NCI-H748 (cell line): ENCODE measurements at regions not wholly inside any gene's neighbourhood (a gene's known extent, or its start where the extent isn't known, plus 50 kb on each side); places are given as distances from the start of the nearest gene placed in this dataset.
A peak's percentile ranks its signal among the peaks of the same experiment; 100 is the strongest.

Experiments
- DNase-seq: peaks from one replicate; lab custom pipeline; 2025; ENCODE audit not compliant: unreplicated experiment; lab: John Stamatoyannopoulos, UW

DNA sequence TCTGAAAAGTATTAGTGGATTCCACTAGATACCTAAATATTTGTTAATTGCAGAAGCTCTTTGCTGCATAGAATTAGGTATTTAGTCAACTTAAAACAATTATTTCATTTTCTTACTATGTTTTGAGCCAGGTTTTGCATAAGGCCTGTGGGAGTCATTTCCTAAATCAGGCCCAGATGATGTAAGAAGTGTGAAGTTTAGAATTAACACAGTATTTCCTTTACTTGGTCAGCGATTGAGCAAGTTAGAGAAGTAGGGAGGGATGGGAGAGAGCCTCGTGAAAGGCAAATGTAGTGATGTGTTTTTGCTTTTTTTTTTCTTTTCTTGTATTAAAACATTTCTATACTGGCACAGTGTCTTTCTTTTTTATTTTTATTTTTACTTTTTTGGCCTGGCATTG is 711.1 kb downstream of the HDGFL1 start:
- no peak for DNase-seq

DNA sequence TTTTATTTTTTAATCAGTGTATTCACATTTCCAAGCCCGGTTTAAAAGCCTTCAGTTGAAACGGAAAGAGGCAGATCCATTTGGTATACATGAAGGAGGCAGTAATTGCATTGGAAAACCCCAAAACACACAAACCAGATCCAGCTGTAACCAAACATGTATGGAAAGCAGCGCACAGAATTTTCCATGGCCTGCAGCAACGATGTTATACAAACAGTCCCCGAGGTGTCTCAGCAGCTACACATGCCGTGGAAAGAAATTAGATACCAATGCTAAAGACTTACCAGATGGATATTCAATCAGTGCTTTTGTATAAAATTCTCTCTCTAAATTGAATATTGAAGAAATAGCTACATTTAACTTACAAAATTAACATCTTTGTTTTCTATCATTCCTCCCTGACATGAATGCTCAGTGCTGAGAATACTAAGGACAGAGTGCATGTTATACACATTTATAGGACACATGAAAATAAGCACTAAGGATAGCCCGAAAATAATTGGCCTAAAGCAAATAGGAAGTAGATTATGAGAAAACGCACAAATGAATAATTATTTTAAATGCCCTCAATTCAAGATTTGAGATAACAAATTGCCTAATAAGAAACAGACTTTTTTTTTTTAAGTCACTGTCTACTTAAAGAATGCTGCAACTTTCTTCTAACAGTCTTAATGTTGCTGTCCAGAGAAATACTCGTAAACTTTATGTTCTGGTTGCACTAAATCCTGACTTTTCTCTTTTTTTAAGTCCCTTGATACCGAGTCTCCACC is 713.1 kb downstream of the HDGFL1 start:
- DNase-seq = no peak

DNA sequence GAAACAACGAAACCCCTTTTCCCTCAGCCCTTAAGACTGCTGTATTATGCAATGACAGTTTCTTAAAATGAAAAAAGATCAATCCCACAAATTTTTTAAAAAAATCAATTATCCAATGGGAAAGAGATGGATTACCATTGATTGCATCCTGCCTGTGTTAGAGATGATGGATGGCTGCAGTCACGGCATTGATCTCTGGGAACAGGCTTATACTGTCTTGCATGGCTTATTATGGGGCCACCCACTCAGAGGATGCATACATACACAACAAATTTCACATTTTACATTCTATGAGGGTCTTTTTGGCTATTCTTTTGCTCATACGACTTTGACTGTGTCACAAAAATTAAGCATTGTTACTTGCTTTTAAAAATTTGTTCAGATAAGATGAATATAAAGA is 724.3 kb downstream of the HDGFL1 start:
- DNase-seq = no peak

DNA sequence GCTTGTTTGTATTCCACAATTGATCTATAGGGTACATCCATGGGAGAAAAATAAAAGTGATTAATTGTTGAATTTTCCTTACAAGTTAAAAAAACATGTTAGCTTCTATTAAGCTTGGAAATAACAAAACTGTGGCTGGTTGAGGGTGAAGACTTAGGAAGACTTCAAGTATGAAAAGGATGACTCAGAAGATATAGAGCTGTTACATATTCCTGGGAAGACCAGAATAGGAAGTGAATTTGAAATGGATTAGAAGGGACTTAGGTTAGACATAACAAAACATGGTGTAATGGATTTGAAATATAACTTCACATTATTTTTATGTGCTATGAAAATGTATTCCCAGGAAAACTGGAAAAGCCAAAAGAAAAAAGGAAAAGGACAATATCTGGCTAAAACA is 732.2 kb downstream of the HDGFL1 start:
- no peak for DNase-seq

DNA sequence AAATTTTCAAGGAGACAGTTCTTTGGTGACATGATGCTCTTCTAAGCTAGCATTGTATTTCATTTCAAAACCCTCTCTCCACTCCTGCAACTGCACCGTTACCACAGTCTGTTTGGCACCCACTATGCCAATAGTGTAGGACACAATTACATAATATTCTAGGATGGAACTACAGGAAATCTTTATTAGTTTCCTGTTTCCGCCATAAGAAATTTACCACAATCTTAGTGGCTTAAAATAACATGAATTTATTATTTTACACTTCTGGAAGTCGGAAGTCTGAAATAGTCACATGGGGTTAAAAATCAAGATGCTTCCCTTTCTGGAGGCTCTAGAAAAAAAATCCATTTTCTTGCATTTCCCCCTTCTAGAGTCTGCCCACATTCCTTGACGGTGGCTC is 733.1 kb downstream of the HDGFL1 start:
- no peak for DNase-seq

DNA sequence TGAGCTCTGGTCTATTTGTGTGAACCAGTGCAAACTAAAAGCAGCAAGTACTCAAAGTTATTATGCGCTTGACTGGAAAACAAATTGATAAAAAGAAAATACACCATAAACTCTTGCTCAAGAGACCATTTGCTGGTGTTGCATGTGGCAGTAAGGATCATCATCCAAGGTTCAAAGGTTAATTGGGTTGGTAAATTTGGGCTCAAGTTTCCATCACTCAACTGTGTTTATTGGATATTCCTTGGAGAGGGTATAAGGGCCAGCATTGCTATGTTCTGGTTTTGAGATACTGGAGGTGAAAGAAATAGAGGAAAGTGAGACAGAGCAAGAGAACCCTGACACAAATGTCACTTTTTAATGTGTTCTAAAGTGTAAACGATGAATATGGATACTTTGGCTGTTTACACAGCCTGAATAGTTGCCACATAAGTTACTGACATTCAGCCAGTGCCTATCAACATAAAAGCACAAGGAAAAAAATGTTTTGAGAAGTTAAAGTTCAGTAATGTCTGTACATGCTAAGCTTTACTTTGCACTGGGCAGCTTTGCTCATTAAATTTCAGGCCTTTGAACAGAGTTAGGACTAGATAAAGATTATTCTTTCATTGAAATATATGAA is 736.1 kb downstream of the HDGFL1 start:
- peak; percentile 67 for DNase-seq

DNA sequence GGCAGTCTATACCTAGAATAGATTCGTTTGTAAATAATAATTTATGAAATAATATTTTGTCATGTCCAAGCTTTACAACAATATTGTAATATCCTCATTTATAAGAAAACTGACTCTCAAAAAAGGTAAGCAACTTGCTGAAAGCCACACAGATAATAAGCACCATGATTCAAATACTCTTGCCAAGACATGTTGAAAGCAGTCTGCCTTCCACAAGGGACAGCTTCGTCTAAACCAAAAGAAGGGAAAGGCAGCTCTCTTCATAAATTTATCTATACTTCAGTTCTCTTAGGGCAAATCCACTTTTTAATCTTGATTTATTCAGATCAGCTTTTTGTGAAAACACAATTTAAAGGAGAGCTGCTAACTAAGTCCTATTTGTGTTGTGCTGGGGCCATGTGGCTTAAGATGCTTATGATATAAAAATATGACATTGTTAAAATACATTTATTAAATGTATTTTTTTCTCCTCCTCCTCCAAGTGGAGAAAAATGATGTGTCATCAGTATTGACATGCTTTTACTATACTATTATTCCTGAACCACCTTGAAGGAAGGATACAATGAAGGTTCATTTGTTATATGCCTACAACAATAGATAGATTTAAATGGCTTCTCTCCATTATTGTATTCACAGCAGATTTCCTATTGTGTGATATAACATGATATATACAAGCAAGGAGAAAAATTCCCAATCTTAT is 737.0 kb downstream of the HDGFL1 start:
- no peak for DNase-seq

DNA sequence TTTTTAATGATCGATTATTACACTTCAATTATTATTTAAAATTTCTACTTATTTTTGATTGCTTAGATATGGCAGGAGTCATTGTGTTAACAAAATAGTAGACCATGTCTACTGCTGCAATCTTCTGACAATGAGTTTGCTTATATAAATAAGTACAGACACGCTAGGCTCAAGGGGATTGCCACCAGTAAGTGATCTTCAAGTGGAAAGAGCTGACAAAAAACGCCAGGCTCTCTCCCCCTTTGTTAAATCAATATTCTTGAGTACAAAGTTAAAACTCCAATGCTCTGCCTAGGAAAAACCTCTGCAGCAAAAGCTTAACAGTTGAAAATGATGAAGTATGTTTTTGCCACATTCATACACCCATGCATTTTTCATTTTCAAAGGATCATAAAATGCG is 738.1 kb downstream of the HDGFL1 start:
- no peak for DNase-seq

DNA sequence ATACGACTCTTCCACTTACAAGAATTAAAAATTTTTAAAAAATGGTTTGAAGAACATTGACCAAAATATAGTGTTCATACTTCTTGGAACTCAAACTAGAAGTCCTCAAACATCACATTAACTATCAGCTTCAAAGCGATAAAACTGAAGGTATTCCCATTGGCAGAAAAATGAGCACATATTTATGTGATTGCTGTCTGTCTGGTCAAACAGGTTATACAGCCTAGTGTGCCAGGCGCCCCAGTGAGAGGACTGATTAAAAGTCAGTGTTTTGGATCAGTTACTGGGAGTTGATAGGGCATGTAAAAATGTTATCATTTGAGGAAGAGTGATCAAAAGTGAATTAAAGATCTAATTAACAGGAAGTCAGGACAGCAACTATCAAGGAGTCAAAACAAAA is 738.8 kb downstream of the HDGFL1 start:
- peak; percentile 11 for DNase-seq

DNA sequence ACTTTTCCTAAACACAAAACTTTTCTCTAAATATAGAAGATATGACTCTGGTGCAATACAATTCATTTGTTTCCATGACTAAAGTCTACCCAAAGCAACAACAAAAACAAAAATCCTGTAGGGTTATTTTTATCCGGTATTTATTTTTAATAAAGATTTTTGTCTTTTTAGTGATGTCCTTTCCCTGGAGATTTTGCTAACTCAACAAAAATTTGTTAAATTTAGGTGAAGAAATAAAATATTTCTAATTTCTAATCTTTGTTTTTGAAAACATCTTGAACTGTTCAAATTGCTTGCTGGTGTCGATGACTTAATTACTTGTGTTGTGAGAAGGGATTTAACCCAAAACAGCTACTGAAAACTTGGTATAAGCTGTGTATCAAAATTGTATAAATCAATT is 741.8 kb downstream of the HDGFL1 start:
- DNase-seq = no peak

DNA sequence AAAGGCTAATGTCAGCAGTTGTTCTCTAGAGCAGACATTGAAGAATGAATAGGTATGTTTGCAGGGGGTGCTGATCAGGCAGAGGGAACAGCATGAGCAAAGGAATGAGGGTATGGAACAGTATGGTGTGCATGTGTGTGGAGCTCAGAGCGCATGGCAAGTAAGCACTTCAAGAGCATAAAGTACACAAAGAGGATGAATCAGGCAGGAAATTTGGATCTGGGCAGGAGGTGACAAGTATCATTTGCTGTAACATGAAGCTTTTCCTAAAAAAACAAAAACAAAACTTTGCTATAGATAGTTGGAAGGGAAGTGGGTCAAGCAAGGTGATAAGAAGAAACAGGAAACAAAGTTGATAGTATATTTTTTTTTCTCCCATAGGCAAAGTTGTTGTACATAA is 746.8 kb downstream of the HDGFL1 start:
- DNase-seq = no peak

DNA sequence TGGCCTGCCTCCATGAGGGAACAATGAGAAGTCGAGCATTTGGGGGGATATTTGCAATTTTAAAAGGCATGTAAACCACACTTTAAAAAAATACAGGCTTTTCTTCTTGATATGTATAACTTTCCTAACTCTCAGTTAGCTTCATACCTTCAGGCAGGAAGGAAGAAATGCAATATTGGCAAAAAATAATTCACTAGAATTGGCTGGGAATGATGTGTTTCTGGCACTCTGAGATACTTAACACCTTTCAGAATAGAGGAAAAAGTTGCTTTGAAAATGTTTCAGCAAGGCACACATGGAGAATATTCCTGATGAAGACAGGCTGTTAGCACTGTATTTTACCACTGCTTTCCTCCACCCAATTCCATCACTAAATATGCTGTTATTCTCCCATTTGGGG is 747.6 kb downstream of the HDGFL1 start:
- no peak for DNase-seq

DNA sequence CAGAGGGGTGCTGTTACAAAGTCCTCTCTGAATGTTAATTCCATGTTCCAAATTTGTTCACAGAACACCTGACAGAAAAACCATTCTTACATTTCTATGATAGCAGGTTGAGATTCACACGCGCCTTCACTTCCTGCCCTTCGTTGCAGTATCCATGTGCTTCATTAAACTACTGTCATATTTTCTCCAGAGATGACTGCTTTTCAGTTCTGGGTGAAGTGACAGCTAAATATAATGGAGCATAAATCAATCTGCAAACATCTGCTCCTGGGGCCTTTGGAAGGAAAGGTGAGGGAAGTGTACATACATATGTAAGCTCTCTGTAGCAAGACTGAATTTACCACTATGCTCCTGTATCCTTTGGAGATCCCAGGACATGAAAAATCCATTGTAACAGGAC is 750.2 kb downstream of the HDGFL1 start:
- no peak for DNase-seq

DNA sequence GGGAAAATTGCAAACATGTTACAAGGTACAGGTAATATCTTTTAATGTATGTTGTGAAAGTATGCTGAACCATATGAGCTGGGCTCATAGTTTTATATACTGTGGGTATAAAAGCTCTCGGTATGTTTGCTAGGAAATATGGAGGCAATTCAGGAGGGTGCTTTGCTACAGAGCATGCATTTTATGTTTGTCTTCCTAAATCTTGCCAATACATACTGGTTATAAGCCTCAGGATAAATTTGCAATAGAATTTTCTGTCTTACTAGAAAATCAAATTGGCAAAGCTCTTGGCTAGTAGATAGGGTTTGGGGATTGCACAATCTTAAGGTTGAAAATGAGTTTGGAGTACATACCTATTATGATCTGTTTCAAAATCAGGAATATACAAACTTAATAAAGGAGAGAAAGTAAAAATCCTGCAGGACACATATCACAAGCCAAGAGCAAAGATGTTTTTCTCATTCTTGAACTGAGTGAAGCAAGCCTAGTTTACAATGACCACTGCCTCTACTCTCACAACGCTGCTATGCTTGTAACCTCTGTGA is 751.2 kb downstream of the HDGFL1 start:
- no peak for DNase-seq

DNA sequence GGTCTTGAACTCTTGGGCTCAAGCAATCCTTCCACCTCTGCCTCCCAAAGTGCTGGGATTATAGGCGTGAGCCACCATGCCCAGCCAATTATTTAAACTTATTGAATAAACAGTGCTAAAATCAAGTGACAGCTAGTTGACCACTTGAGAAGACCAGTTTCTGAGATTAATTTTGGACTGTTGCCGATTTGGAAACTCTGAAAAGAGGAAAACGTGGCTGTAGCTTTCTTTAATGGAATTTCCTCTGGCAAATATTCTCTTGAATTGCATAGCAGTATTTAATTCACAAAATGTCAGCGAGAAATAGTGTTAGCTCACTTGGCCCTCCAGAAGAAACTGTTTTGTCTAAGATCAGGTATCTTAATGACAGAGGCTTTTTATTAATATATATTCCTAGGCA is 754.5 kb downstream of the HDGFL1 start:
- no peak for DNase-seq

DNA sequence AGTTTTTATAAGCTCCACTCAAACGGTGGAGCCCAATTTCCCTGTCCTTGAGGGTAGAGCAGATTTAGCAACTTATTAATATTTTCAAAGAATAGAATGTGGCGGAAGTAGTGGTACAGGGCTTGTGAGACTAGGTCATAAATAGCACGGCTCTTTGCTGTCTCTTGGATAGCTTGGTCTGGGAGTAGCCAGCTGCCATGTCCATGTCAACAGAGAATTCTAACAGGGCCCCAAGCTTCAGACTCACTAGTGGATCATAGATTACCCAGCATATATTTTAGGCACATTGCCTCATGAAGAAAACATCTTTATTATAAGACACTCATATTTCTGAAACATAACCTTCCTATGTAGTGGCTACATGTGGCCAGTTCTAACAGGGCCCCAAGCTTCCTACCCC is 755.7 kb downstream of the HDGFL1 start:
- no peak for DNase-seq

DNA sequence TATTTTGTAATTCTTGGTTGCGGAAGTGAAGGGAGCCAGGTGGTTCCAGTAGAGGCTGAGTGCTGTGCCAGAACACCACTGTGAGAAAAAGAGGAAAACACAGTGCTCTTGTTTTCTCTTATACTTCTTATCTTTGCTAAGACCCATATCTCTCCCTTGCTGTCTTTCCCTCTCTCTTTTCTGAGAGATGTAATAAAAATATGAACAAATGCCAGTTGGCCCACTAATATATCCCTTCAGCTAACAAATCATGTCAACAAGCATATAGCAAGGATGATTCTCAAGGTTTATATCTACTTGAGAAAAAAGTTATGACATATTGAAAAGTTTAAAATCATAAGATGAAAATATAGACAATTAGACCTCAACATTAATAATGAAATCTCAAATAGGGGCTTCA is 758.3 kb downstream of the HDGFL1 start:
- no peak for DNase-seq

DNA sequence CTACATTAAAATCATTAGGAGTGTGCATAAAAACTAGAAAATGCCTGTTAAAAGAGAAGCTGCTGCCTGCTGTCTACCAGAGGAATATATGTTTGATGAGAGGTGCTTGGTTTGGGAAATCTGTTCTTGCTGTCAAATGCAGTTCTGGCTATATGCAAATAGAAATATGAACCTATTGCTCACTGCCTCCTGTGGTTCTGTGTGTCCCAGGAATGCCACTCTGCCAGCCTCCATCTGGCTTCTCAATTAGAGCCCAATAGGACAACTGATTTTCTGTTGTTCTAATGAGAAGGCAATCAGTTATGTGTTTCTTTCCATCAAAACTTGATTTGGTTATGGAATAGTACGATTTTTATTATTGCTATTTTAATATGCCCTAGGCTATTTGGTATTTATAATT is 759.7 kb downstream of the HDGFL1 start:
- DNase-seq = peak; percentile 39

DNA sequence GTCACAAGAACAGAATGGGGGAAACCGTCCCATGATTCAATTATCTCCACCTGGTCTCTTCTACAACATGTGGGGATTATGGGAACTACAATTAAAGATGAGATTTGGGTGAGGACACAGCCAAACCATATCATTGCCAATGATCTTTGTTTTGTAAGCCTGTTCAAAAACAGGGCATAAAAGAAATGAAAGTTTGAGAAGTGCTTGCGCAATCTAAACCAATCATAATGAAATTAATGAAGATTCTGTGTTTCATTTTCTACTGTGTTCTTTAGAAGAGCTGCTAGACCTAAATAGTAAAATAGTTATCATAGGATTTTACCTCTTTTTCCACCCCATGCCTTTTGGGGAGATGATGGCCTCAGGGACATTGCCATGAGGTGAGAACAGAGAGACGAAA is 761.3 kb downstream of the HDGFL1 start:
- DNase-seq = no peak

DNA sequence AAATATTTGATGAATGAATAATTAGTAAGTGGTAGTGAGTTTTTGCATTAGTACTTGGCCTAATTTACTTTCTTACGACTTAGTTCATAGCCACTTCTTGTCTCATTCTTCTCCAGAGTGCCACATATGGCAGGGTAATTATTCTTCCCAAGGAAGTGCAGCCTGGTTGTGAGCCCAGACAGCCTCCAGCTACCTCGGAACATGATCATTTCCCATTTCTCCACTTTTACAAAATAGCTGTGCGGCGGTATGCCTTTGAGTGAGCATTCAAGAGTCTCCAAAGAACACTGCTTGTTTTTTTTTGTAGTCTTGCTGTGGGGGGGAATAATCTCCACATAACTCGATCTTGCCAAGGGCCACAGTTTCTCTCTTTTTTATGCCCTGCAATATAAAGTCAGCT is 765.0 kb downstream of the HDGFL1 start:
- DNase-seq = no peak

DNA sequence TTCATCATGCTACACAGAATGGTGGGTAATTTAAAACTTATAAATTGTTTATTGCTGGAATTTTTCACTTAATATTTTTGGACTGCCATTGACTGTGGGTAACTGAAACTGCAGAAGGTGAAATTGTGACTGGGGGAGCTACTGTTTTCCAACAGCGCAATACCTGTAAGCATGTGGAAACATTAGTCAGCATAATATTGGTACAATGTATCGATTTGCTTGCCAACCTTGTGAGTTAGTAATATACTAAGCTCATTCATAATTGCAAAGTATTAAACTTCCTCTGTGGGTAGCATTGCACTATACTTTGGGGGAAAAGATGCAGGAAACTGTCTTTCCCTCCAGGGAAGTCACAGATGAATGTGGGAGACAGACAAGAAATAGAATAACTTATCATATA is 766.5 kb downstream of the HDGFL1 start:
- DNase-seq = no peak

DNA sequence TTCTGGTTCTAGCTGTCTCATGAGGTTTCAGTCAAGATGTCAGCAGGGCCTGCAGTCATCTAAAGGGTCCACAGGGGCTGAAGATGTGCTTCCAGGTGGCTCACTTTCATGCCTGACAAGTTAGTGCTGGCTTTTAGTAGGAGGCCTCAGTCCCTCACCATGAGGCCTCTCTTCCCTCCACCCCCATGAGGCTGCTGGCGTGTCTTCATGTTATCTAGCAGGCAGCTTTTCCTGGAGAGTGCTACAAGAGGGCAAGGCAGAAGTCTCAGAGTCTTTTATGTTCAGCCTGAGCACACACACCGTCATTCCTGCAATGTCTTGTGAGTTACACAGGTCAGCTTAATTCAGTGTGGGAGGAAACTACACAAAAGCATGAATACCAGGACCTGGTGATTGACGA is 769.9 kb downstream of the HDGFL1 start:
- no peak for DNase-seq
